ENCODE measurements at regions not wholly inside any gene's neighbourhood (a gene's known extent, or its start where the extent isn't known, plus 50 kb on each side); places are given as distances from the start of the nearest gene placed in this dataset.

DNA sequence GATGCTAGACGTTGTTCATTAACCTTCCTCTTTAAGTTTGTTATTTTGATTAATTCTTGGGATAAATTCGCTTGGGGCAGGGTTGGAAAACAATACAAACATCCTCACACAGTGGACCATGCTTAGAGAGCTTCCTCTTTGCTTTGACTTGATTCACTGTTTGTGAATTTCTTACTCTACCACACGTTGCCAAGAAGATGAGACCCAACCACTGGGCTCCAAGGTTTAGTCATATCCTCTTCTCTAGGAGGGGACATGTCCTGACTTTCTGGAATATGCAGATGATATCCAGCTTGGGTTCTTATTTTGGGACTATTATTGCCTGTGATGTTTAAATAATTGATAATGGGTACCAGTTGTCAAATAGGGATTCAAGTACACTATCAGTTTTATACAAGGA, 428.2 kb downstream of the ATP23 start:
- H2AFZ ChIP-seq (ENCODE audit: insufficient read depth, low read depth, low read length, poor library complexity, severe bottlenecking): no peak overlapping the region
- H3K27me3 Mint-ChIP-seq (ENCODE audit: low read depth in 3 of 3): no peaks in the 10 kb centered on the region
- H3K9me3 ChIP-seq (replicated peaks in 1 of 2; ENCODE audit: control insufficient read depth in 1 of 2, insufficient read depth in 1 of 2, low read length in 2 of 2): peaks cover 0 to 4% of the 10 kb centered on the region in 2 donors
- H3K36me3 ChIP-seq (replicated peaks in 1 of 2; ENCODE audit: control insufficient read depth in 1 of 2, insufficient read depth in 2 of 2, low read length in 2 of 2): no peaks in the 10 kb centered on the region
- H3K4me1 Mint-ChIP-seq: no peaks in the 10 kb centered on the region
- H3K4me3 Mint-ChIP-seq: no peak overlapping the region
- no peak overlapping the region for H3K4me3 ChIP-seq (replicated peaks in 1 of 3; ENCODE audit: low read depth in 2 of 3, low read length in 3 of 3)
- no peaks in the 10 kb centered on the region for H3K4me1 ChIP-seq (ENCODE audit: control insufficient read depth in 1 of 2, insufficient read depth in 2 of 2, low read length in 2 of 2)
- H3K27ac Mint-ChIP-seq: no peak overlapping the region
- TF ChIP-seq, protein P1, sequence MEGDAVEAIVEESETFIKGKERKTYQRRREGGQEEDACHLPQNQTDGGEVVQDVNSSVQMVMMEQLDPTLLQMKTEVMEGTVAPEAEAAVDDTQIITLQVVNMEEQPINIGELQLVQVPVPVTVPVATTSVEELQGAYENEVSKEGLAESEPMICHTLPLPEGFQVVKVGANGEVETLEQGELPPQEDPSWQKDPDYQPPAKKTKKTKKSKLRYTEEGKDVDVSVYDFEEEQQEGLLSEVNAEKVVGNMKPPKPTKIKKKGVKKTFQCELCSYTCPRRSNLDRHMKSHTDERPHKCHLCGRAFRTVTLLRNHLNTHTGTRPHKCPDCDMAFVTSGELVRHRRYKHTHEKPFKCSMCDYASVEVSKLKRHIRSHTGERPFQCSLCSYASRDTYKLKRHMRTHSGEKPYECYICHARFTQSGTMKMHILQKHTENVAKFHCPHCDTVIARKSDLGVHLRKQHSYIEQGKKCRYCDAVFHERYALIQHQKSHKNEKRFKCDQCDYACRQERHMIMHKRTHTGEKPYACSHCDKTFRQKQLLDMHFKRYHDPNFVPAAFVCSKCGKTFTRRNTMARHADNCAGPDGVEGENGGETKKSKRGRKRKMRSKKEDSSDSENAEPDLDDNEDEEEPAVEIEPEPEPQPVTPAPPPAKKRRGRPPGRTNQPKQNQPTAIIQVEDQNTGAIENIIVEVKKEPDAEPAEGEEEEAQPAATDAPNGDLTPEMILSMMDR (IDR thresholded peaks at IDR 0.05): no peak
- no peaks in the 10 kb centered on the region for H4K20me1 ChIP-seq (ENCODE audit: insufficient read depth, low read length)
- WGBS (ENCODE audit: insufficient coverage): no CpG with 5 or more reads among the region's 3 CpGs
- no peak overlapping the region for H3K27ac ChIP-seq (ENCODE audit: low read depth in 1 of 2, low read length in 2 of 2)
- peaks cover 0 to 6% (median 3%) of the 10 kb centered on the region in 7 donors for H3K9me3 Mint-ChIP-seq
- no peak overlapping the region for H3K9ac ChIP-seq (ENCODE audit: insufficient read depth, low read length, poor library complexity, severe bottlenecking)
- intact Hi-C loops (cut with micrococcal nuclease): no loop called here
- no peak overlapping the region for H3K4me2 ChIP-seq (replicated peaks; ENCODE audit: extremely low read depth, low read length, poor library complexity, severe bottlenecking)
- no peak for DNase-seq
- H3K79me2 ChIP-seq (ENCODE audit: insufficient read depth, low read length): no peaks in the 10 kb centered on the region
- H3K27me3 ChIP-seq (ENCODE audit: control insufficient read depth in 2 of 2, insufficient read depth in 2 of 2, low read length in 2 of 2): no peaks in the 10 kb centered on the region
- no peaks in the 10 kb centered on the region for H3K36me3 Mint-ChIP-seq

- no peaks in the 10 kb centered on the region for H4K20me1 ChIP-seq (ENCODE audit: insufficient read depth, low read length)
- no peak overlapping the region for H3K9ac ChIP-seq (ENCODE audit: insufficient read depth, low read length, poor library complexity, severe bottlenecking)
- Mint-ChIP-seq H3K36me3 (no peaks in the 10 kb centered on the region), H3K4me1 (no peaks in the 10 kb centered on the region), H3K4me3 (no peak overlapping the region), H3K27me3 (ENCODE audit: low read depth in 3 of 3) (no peaks in the 10 kb centered on the region), H3K27ac (no peak overlapping the region), H3K9me3 (peaks cover 0 to 10% (median 3%) of the 10 kb centered on the region in 7 donors)
- H3K79me2 ChIP-seq (ENCODE audit: insufficient read depth, low read length): no peaks in the 10 kb centered on the region
- H3K9me3 ChIP-seq (replicated peaks in 1 of 2; ENCODE audit: control insufficient read depth in 1 of 2, insufficient read depth in 1 of 2, low read length in 2 of 2): peaks cover 0 to 4% of the 10 kb centered on the region in 2 donors
- no peaks in the 10 kb centered on the region for H3K36me3 ChIP-seq (replicated peaks in 1 of 2; ENCODE audit: control insufficient read depth in 1 of 2, insufficient read depth in 2 of 2, low read length in 2 of 2)
- intact Hi-C loops (cut with micrococcal nuclease): no loop called here
- H3K27ac ChIP-seq (ENCODE audit: low read depth in 1 of 2, low read length in 2 of 2): no peak overlapping the region
- H3K4me3 ChIP-seq (replicated peaks in 1 of 3; ENCODE audit: low read depth in 2 of 3, low read length in 3 of 3): no peak overlapping the region
- H3K4me2 ChIP-seq (replicated peaks; ENCODE audit: extremely low read depth, low read length, poor library complexity, severe bottlenecking): no peak overlapping the region
- H3K27me3 ChIP-seq (ENCODE audit: control insufficient read depth in 2 of 2, insufficient read depth in 2 of 2, low read length in 2 of 2): no peaks in the 10 kb centered on the region
- no peak overlapping the region for H2AFZ ChIP-seq (ENCODE audit: insufficient read depth, low read depth, low read length, poor library complexity, severe bottlenecking)
- DNase-seq: no peak
- TF ChIP-seq, protein P1 (IDR thresholded peaks at IDR 0.05): no peak
- WGBS (ENCODE audit: insufficient coverage): 100% methylated on average over 2 of the region's 3 CpGs
- H3K4me1 ChIP-seq (ENCODE audit: control insufficient read depth in 1 of 2, insufficient read depth in 2 of 2, low read length in 2 of 2): no peaks in the 10 kb centered on the region
These were observed 430.9 kb downstream of the ATP23 start for GRCh38 chr12:58372298-58372697.

Data from CD14-positive monocyte (primary cell).